Cardiac fibroblast (primary cell): ENCODE measurements at regions not wholly inside any gene's neighbourhood (a gene's known extent, or its start where the extent isn't known, plus 50 kb on each side); places are given as distances from the start of the nearest gene placed in this dataset.

Experiments
- DNase-seq, 2 donors: peaks; one replicate each; pipeline versions ENCODE4 v3.0.0 to v3.0.0-alpha.2; 2010; ENCODE audit warnings: low read depth in 2 of 2
- H3K4me3 ChIP-seq, 2 donors: replicated peaks in 1 of 2; 1 replicate in 1 of 2; 2 replicates in 1 of 2; pipeline ENCODE4 v1.5.1; 2011; ENCODE audit warnings: low read depth in 2 of 2, low read length in 2 of 2, mild to moderate bottlenecking in 2 of 2, moderate library complexity in 1 of 2
- TF ChIP-seq, protein P1 (sequence below): IDR thresholded peaks from one replicate; pipeline ENCODE4 v1.5.1; 2011; ENCODE audit warnings: low read depth, mild to moderate bottlenecking, low read length, inconsistent platforms

DNA sequence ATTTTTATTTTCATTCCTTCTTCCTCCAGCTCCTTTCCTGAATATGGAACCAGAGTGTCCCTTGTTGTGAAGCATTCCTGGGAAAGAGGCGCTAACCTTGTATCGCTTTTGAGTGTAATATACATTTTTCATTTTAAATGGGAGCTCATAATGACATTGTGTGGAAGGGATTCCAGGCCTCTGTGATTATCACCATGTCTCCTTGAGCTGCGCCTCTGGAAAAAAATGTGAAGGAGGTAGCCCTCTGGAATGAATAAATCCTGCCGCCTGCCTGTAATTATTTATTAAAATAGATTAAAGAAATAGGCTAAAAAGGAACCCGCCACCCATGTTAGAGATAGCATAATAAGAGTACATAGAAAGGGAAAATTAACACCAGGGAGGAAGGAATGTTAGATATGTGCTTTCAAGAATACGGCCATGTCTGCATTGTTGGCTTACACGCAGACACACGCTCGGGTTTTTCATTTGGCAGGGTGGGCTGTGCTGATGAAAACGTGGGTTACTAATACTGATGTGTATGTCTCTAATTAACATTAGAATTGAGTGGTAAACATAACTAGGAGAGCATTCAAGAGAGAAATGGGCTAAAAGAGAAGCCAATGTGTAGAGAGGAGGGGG lies 138.5 kb downstream of the LINC00237 start:
- H3K4me3 ChIP-seq, result no peak overlapping the region
- TF ChIP-seq, protein P1, sequence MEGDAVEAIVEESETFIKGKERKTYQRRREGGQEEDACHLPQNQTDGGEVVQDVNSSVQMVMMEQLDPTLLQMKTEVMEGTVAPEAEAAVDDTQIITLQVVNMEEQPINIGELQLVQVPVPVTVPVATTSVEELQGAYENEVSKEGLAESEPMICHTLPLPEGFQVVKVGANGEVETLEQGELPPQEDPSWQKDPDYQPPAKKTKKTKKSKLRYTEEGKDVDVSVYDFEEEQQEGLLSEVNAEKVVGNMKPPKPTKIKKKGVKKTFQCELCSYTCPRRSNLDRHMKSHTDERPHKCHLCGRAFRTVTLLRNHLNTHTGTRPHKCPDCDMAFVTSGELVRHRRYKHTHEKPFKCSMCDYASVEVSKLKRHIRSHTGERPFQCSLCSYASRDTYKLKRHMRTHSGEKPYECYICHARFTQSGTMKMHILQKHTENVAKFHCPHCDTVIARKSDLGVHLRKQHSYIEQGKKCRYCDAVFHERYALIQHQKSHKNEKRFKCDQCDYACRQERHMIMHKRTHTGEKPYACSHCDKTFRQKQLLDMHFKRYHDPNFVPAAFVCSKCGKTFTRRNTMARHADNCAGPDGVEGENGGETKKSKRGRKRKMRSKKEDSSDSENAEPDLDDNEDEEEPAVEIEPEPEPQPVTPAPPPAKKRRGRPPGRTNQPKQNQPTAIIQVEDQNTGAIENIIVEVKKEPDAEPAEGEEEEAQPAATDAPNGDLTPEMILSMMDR, result no peak
- no peak for DNase-seq

DNA sequence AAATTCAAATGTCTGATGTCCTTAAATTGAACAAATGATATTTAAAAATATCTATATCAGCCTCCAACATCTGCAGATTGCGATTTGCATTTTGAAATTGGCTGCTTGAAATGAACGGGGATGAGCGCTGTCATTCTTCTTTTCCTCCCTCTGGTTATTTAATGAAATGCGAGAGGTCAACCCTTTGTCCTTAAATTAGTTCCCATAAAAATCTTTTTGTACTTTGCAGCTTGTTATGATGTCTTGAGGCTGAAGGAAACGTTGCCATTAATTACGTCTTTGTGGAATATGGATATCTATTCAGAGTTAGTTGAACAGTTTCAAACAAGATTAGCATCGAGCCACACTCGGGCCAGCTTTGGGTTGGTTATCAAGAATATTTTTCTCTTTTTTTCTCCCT lies 140.0 kb downstream of the LINC00237 start:
- TF ChIP-seq, protein P1, result no peak
- no peak for DNase-seq

DNA sequence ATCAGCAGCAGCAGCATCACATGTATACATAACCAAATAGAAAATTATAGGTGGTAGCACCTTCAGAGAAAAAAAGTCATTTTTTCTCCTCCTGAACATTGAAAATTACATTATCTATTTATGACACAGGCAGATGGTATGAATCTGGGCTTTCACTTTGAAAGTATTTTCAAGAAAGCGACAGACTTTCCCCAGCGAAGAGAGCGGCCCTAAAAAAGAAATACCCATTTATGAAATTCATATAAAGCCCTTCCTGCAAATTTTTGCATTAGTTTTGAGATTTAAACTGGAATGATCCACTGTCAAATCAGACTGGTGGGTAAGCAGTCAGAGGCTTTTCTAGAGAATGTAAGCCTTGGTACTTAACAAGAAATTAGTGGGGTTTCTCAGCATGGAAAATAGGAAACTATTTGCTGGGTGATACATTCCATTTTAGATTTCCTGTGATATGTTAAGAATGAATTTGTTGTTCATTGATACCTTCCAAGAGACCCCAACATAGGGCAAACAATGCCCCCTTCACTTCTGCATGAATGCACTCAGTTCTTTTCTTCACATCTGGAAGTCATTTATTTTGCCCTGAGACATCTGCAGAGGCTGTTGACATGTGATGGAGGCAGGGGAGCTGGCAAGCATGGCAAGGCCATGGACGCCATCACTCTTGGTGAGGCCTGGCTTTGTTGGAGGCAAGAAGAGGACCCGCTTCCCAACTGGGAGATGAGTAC lies 147.0 kb downstream of the LINC00237 start:
- TF ChIP-seq, protein P1, result no peak

More for the DNA sequence above, 140.0 kb downstream of the LINC00237 start:
- H3K4me3 ChIP-seq, result no peak overlapping the region

DNA sequence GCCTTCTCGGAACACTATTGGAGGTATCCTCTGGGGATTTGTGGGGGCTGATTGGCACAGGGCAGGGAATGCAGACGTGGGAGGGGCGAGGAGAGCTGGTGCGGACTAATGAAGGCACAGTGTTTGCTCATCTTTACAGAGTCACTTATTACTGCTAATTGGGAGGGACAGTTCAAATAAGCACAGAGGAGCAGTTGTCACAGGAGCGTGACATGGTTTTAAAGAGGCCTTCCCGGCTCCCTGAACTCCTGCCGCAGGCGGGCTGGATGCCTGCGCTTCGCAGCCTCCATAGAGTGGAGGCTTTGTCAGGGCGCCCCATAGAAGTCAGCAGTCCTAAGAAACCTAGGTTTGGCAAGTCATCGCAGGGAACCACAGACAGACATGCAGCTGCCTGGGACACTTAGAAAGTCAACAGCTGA lies 149.6 kb downstream of the LINC00237 start:
- TF ChIP-seq, protein P1, result no peak
- no peak for DNase-seq
- H3K4me3 ChIP-seq, result no peak overlapping the region

More for the DNA sequence above, 147.0 kb downstream of the LINC00237 start:
- DNase-seq, result no peak
- no peak overlapping the region for H3K4me3 ChIP-seq

DNA sequence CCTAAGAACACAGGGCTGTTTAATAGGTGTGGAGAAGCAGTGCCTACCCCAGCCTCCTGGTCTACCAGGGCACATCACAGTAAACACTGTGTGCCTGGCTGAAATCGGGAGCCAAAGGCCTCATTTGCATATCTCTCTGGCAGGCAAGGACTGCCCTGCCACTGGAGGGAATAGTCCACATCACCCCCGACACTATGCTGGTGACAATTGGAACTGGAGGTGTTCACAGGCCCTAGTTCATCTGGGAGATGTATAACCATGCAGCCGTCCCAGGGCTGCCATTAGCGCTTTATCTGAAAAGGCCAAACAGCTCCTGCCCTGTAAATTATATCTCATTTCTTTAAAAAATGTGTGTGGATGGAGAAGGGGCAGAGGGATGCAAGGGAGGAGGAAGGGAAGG lies 150.3 kb downstream of the LINC00237 start:
- TF ChIP-seq, protein P1, result no peak
- H3K4me3 ChIP-seq, result no peak overlapping the region
- no peak for DNase-seq

DNA sequence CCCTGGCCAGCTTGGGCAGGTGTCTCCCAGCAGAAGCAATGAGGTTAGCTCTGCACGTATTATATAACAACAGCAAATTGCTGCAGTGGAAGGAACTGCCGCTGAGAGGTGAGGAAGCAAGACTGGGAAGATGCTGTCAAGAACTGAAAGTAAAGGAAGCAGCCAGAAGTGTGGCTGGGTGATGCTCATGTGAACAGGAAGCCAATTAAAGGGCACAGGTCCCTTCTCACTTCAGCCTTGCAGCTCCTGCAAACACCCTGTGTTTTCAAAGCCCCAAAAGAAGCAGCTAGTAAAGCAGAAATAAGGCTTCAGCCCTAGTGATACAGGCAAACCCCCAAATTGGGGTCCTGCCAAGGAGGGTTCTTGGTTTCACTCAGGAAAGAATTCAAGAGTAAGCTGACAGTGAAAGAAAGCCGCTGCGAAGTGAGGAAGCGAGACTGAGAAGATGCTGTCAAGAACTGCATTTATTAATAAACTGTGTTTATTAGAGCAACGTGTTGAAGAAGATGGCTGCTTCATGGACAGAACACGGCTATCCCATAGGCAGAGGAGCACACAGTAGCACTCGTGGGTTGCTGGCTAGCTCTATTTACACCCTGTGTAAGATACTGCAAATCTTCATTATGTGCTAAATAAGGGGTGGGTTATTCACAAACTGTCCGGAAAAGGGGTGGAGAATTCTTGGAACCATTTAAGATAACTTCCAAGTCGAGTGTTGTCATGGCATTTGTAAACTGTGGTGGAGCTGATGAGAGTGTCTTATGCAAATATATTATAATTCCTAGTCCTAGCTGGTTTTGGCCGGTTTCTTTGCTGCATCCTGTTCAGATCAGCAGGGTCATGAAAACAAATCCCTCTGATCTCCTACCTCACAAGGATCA lies 152.2 kb downstream of the LINC00237 start:
- DNase-seq, result no peak
- TF ChIP-seq, protein P1, result no peak
- H3K4me3 ChIP-seq, result no peak overlapping the region
